ENCODE measurements at regions not wholly inside any gene's neighbourhood (a gene's known extent, or its start where the extent isn't known, plus 50 kb on each side); places are given as distances from the start of the nearest gene placed in this dataset.

GRCh38 chr16:54694651-54695050, 236.0 kb upstream of the IRX5 start:
- intact Hi-C loops (cut with DNase I, micrococcal nuclease) = no loop called here
- ATAC-seq = no peak

GRCh38 chr16:54693864-54694263, 236.8 kb upstream of the IRX5 start:
- no peak for DNase-seq
- intact Hi-C loops (cut with DNase I, micrococcal nuclease) = no loop called here
- ATAC-seq = no peak

More at GRCh38 chr16:54694651-54695050, 236.0 kb upstream of the IRX5 start:
- no peak for DNase-seq

GRCh38 chr16:54690710-54691109, 240.0 kb upstream of the IRX5 start:
- DNase-seq = no peak
- no peak for ATAC-seq
- intact Hi-C loops (cut with DNase I, micrococcal nuclease) = no loop called here

- intact Hi-C loops (cut with DNase I, micrococcal nuclease) = no loop called here
- DNase-seq (no peak), ATAC-seq (no peak)
Observed at GRCh38 chr16:54690306-54690705, 240.4 kb upstream of the IRX5 start.

GRCh38 chr16:54689072-54689865, 241.4 kb upstream of the IRX5 start:
- ATAC-seq = no peak
- intact Hi-C loops (cut with DNase I, micrococcal nuclease) = no loop called here
- no peak for DNase-seq

- intact Hi-C loops (cut with DNase I, micrococcal nuclease) = no loop called here
- ATAC-seq = no peak
- no peak for DNase-seq
Observed at GRCh38 chr16:54688339-54688738, 242.3 kb upstream of the IRX5 start.

GRCh38 chr16:54687043-54687899, 243.4 kb upstream of the IRX5 start:
- intact Hi-C loops (cut with DNase I, micrococcal nuclease) = no loop called here
- ATAC-seq (no peak), DNase-seq (no peak)

GRCh38 chr16:54685682-54686081, 245.0 kb upstream of the IRX5 start:
- ATAC-seq (no peak), DNase-seq (no peak)
- intact Hi-C loops (cut with DNase I, micrococcal nuclease) = no loop called here

GRCh38 chr16:54679531-54679930, 251.1 kb upstream of the IRX5 start:
- intact Hi-C loops (cut with DNase I, micrococcal nuclease) = no loop called here

GRCh38 chr16:54677308-54677950, 253.2 kb upstream of the IRX5 start:
- intact Hi-C loops (cut with DNase I, micrococcal nuclease) = no loop called here
- ATAC-seq (no peak), DNase-seq (no peak)

More at GRCh38 chr16:54679531-54679930, 251.1 kb upstream of the IRX5 start:
- no peak for ATAC-seq
- no peak for DNase-seq

GRCh38 chr16:54673313-54673712, 257.4 kb upstream of the IRX5 start:
- ATAC-seq = no peak
- intact Hi-C loops (cut with DNase I, micrococcal nuclease) = no loop called here
- DNase-seq = no peak

GRCh38 chr16:54672500-54672899, 258.2 kb upstream of the IRX5 start:
- intact Hi-C loops (cut with DNase I, micrococcal nuclease) = no loop called here
- no peak for DNase-seq
- no peak for ATAC-seq

GRCh38 chr16:54657709-54658102, 273.0 kb upstream of the IRX5 start:
- DNase-seq (no peak), ATAC-seq (no peak)
- intact Hi-C loops (cut with DNase I, micrococcal nuclease) = no loop called here

GRCh38 chr16:54657058-54657708, 273.5 kb upstream of the IRX5 start:
- intact Hi-C loops (cut with DNase I, micrococcal nuclease) = no loop called here
- ATAC-seq = peak; percentile 50
- no peak for DNase-seq

GRCh38 chr16:54655121-54655590, 275.5 kb upstream of the IRX5 start:
- intact Hi-C loops (cut with DNase I, micrococcal nuclease) = no loop called here
- DNase-seq (no peak), ATAC-seq (no peak)

- intact Hi-C loops (cut with DNase I, micrococcal nuclease) = no loop called here
- DNase-seq = no peak
- ATAC-seq = no peak
Observed at GRCh38 chr16:54654429-54654828, 276.2 kb upstream of the IRX5 start.

- no peak for ATAC-seq
- no peak for DNase-seq
- intact Hi-C loops (cut with DNase I, micrococcal nuclease) = no loop called here
Observed at GRCh38 chr16:54652201-54652770, 278.4 kb upstream of the IRX5 start.

- ATAC-seq (no peak), DNase-seq (no peak)
- intact Hi-C loops (cut with DNase I, micrococcal nuclease) = no loop called here
Observed at GRCh38 chr16:54651440-54652195, 279.0 kb upstream of the IRX5 start.
